HCT116 (cell line): ENCODE measurements at regions not wholly inside any gene's neighbourhood (a gene's known extent, or its start where the extent isn't known, plus 50 kb on each side); places are given as distances from the start of the nearest gene placed in this dataset.

Experiments
- ATAC-seq: fragments of 200-7000 bp; cut with Tn5 transposase; 2 replicates; pipeline ENCODE4 v1.9.1; 2020; ENCODE audit warnings: mild to moderate bottlenecking, moderate library complexity
- BruUV-seq: library from RNA; stranded (reverse); fragments of 400-500 nt; replicated peaks from 2 replicates; lab custom pipeline; 2021; lab: Mats Ljungman, UMichigan
- CTCF ChIA-PET: fragments of 300-600 bp; sonication (Branson Sonifier 250); formaldehyde crosslinking; loops from one replicate; lab custom pipeline; 2021; ENCODE audit warnings: antibody characterized with exemption; lab: Charles Lee
- POLR2A ChIA-PET: fragments of 300-600, 350-600 bp; sonication (Branson Sonifier 250); formaldehyde crosslinking; loops from one replicate; lab custom pipeline; 2021; ENCODE audit warnings: antibody characterized with exemption; lab: Charles Lee
- RAD21 ChIA-PET, 2 experiments: fragments of 300-600 bp; sonication (Branson Sonifier 250); formaldehyde crosslinking; loops; one replicate each; lab custom pipeline; 2023; ENCODE audit warnings: low total read pairs in 2 of 2; ENCODE audit not compliant: uncharacterized antibody in 2 of 2, unreplicated experiment in 2 of 2, low non-redundant PET in 1 of 2; lab: Charles Lee
- DNase-seq: peaks from one replicate; pipeline ENCODE4 v3.0.0-alpha.2; 2010; ENCODE audit warnings: low read depth, low spot score
- H2AFZ ChIP-seq: fragments of 200-600 bp; shearing (Covaris generic), sonication (generic); 2 replicates; pipeline ENCODE4 v1.6.1; 2017; ENCODE audit warnings: low read depth, mixed run types, mixed read lengths, antibody characterized with exemption, low read length; ENCODE audit not compliant: poor library complexity, severe bottlenecking
- H3K27ac ChIP-seq: 2 replicates; pipeline ENCODE4 v1.5.1; 2012; ENCODE audit warnings: low read depth, low read length
- H3K27me3 ChIP-seq: fragments of 200-600 bp; sonication (generic); 2 replicates; pipeline ENCODE4 v1.6.1; 2016; ENCODE audit warnings: mixed run types, low read length, mixed read lengths; ENCODE audit not compliant: insufficient read depth
- H3K36me3 ChIP-seq, 2 experiments: fragments of 200-500 bp in 1 of 2; fragments of 200-600 bp in 1 of 2; sonication (Bioruptor generic) in 1 of 2; sonication (generic) in 1 of 2; 2 replicates each; pipeline versions ENCODE4 v1.5.1 to v1.6.1; 2014 to 2016; ENCODE audit warnings: low read length in 2 of 2, inconsistent platforms in 1 of 2, mixed read lengths in 1 of 2, mixed run types in 1 of 2; ENCODE audit not compliant: insufficient read depth in 2 of 2, control insufficient read depth in 1 of 2
- H3K4me1 ChIP-seq, 2 experiments: fragments of 200-600 bp in 1 of 2; sonication (generic) in 1 of 2; 2 replicates each; pipeline versions ENCODE4 v1.5.1 to v1.6.1; 2012 to 2017; ENCODE audit warnings: low read length in 2 of 2, inconsistent platforms in 1 of 2, mild to moderate bottlenecking in 1 of 2, mixed read lengths in 1 of 2, mixed run types in 1 of 2, moderate library complexity in 1 of 2; ENCODE audit not compliant: insufficient read depth in 2 of 2, control insufficient read depth in 1 of 2
- H3K4me2 ChIP-seq: fragments of 200-600 bp; sonication (generic); 2 replicates; pipeline ENCODE4 v1.6.1; 2017; ENCODE audit warnings: mixed run types, low read length, mixed read lengths
- H3K4me3 ChIP-seq, 2 experiments: fragments of 200-600 bp in 1 of 2; sonication (generic) in 1 of 2; replicated peaks in 1 of 2; 2 replicates each; pipeline ENCODE4 v1.5.1; 2011 to 2016; ENCODE audit warnings: low read length in 2 of 2, control low read depth in 1 of 2, low read depth in 1 of 2, mild to moderate bottlenecking in 1 of 2, mixed read lengths in 1 of 2, mixed run types in 1 of 2
- H3K79me2 ChIP-seq: fragments of 200-600 bp; sonication (generic); 2 replicates; pipeline ENCODE4 v1.6.1; 2017; ENCODE audit warnings: mild to moderate bottlenecking, mixed run types, low read length, moderate library complexity, mixed read lengths; ENCODE audit not compliant: insufficient read depth
- H3K9ac ChIP-seq: fragments of 200-600 bp; sonication (generic); 2 replicates; pipeline ENCODE4 v1.6.1; 2016; ENCODE audit warnings: low read length, mixed read lengths
- H3K9me2 ChIP-seq: fragments of 200-600 bp; sonication (generic), shearing (Covaris generic); 2 replicates; pipeline ENCODE4 v1.6.1; 2017; ENCODE audit warnings: mixed run types, mild to moderate bottlenecking, moderate library complexity; ENCODE audit not compliant: insufficient read depth
- H3K9me3 ChIP-seq, 2 experiments: fragments of 200-500 bp in 1 of 2; fragments of 200-600 bp in 1 of 2; sonication (Bioruptor generic) in 1 of 2; sonication (generic) in 1 of 2; 2 replicates each; pipeline ENCODE4 v1.6.1; 2014 to 2017; ENCODE audit warnings: low read length in 2 of 2, mixed read lengths in 2 of 2, inconsistent platforms in 1 of 2, low read depth in 1 of 2, mild to moderate bottlenecking in 1 of 2, mixed run types in 1 of 2, moderate library complexity in 1 of 2; ENCODE audit not compliant: control insufficient read depth in 1 of 2, insufficient read depth in 1 of 2
- H4K20me1 ChIP-seq: fragments of 200-600 bp; sonication (generic), shearing (Covaris generic); 2 replicates; pipeline ENCODE4 v1.6.1; 2017; ENCODE audit warnings: mixed run types, mild to moderate bottlenecking, moderate library complexity; ENCODE audit not compliant: insufficient read depth
- CBX3 ChIP-seq: IDR thresholded peaks from 2 replicates; pipeline ENCODE4 v1.6.1; 2012; ENCODE audit warnings: low read depth
- ELF1 ChIP-seq: IDR thresholded peaks from 2 replicates; pipeline ENCODE4 v1.6.1; 2012; ENCODE audit warnings: low read depth, borderline replicate concordance
- EZH2 ChIP-seq: fragments of 200-600 bp; sonication (generic); IDR thresholded peaks from 2 replicates; pipeline ENCODE4 v1.6.1; 2017; ENCODE audit warnings: antibody characterized with exemption, mixed run types
- POLR2AphosphoS5 ChIP-seq: IDR thresholded peaks from 2 replicates; pipeline ENCODE4 v1.6.1; 2011; ENCODE audit warnings: mild to moderate bottlenecking, low read depth, low read length, moderate library complexity
- SIN3A ChIP-seq: IDR thresholded peaks from 2 replicates; pipeline ENCODE4 v1.6.1; 2012; ENCODE audit warnings: low read depth
- SP1 ChIP-seq: IDR thresholded peaks from 2 replicates; pipeline ENCODE4 v1.6.1; 2012; ENCODE audit warnings: low read depth
- SRF ChIP-seq: IDR thresholded peaks from 2 replicates; pipeline ENCODE4 v1.6.1; 2012; ENCODE audit warnings: low read depth
- TCF7L2 ChIP-seq: IDR thresholded peaks from 2 replicates; pipeline ENCODE4 v1.7.0; 2011; ENCODE audit warnings: borderline replicate concordance, inconsistent platforms; ENCODE audit not compliant: insufficient read depth, insufficient read length; ENCODE audit errors: extremely low read depth
- ZFX ChIP-seq: fragments of 450-650 bp; IDR thresholded peaks from 2 replicates; pipeline ENCODE4 v1.6.1; 2017
- intact Hi-C: fragments of 100-400 bp; cut with micrococcal nuclease; formaldehyde crosslinking; loops from 2 replicates; pipeline ENCODE4 v1.10.0; 2022
- TF ChIP-seq, protein P1 (sequence below): IDR thresholded peaks from 2 replicates; pipeline ENCODE4 v1.6.1; 2011; ENCODE audit warnings: mild to moderate bottlenecking, low read length, moderate library complexity; ENCODE audit not compliant: insufficient replicate concordance; ENCODE audit errors: extremely low read depth
- TF ChIP-seq, protein P2 (sequence below): IDR thresholded peaks from 2 replicates; pipeline ENCODE4 v1.6.1; 2012
- TF ChIP-seq, protein P3 (sequence below): IDR thresholded peaks from 2 replicates; pipeline ENCODE4 v1.6.1; 2012; ENCODE audit warnings: low read depth

DNA sequence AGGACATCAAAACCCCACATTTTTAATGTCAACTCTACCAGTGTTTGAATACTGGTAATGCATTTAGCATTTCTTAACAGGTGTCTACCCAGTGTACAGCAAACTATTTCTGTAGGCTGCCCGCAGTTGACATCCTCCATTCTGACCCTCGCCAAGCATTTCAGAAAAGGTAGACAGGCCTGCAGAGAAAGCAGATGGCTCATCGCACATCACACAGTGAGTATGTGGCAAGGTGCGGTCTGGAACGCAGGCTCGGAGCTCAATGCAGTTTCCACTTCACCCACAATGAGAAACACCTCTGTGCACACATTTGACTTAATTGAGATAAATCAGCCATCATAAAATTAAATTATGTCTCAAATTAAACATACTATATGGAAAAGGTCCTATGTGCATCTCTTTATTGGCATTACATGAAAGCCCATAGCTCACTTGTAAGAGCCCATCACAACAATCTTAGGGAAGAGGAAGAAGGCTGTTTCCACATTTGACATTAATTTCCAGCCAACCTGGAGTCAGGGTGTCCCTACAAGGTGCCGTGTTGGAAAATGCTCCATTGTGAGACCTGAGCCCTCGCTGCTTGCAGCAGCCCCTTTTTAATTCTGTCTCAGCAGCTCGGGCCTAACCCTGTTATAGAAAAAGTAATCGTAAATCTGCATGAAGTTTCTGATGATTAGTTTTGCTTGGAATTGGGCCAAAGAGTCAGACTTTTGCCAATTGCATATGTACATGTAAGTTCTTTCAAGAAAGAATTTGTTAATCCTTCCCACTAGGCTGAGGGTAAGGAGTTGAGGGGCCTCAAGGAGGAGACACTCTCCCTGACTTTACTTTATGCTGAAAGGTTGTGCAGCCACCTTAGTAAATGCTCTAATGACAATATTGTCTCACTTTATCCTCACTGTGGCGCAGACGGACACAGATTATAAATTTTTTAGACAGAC, 378.7 kb upstream of the DYNLRB2 start:
- H3K9ac ChIP-seq, result no peak overlapping the region
- peaks cover 57 to 68% of the 10 kb centered on the region in 2 experiments; a peak in 3 of 4 replicates for H3K9me3 ChIP-seq
- no peaks in the 10 kb centered on the region for H3K4me1 ChIP-seq
- ATAC-seq (no peak), DNase-seq (no peak)
- H3K9me2 ChIP-seq, result no peaks in the 10 kb centered on the region
- H3K79me2 ChIP-seq, result no peaks in the 10 kb centered on the region
- BruUV-seq, result no TSS peak
- CTCF ChIA-PET, result no interaction called here
- POLR2A ChIA-PET, result no interaction called here
- H3K27me3 ChIP-seq, result no peaks in the 10 kb centered on the region
- H4K20me1 ChIP-seq, result no peaks in the 10 kb centered on the region
- no peak for TF ChIP-seq SIN3A
- TF ChIP-seq POLR2AphosphoS5, result no peak
- TF ChIP-seq, protein P1, sequence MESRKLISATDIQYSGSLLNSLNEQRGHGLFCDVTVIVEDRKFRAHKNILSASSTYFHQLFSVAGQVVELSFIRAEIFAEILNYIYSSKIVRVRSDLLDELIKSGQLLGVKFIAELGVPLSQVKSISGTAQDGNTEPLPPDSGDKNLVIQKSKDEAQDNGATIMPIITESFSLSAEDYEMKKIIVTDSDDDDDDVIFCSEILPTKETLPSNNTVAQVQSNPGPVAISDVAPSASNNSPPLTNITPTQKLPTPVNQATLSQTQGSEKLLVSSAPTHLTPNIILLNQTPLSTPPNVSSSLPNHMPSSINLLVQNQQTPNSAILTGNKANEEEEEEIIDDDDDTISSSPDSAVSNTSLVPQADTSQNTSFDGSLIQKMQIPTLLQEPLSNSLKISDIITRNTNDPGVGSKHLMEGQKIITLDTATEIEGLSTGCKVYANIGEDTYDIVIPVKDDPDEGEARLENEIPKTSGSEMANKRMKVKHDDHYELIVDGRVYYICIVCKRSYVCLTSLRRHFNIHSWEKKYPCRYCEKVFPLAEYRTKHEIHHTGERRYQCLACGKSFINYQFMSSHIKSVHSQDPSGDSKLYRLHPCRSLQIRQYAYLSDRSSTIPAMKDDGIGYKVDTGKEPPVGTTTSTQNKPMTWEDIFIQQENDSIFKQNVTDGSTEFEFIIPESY, result no peak
- TF ChIP-seq, protein P2, sequence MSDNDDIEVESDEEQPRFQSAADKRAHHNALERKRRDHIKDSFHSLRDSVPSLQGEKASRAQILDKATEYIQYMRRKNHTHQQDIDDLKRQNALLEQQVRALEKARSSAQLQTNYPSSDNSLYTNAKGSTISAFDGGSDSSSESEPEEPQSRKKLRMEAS, result no peak
- TF ChIP-seq ELF1, result no peak
- TF ChIP-seq TCF7L2, result no peak
- TF ChIP-seq CBX3, result no peak
- no peak for TF ChIP-seq ZFX
- TF ChIP-seq, protein P3, sequence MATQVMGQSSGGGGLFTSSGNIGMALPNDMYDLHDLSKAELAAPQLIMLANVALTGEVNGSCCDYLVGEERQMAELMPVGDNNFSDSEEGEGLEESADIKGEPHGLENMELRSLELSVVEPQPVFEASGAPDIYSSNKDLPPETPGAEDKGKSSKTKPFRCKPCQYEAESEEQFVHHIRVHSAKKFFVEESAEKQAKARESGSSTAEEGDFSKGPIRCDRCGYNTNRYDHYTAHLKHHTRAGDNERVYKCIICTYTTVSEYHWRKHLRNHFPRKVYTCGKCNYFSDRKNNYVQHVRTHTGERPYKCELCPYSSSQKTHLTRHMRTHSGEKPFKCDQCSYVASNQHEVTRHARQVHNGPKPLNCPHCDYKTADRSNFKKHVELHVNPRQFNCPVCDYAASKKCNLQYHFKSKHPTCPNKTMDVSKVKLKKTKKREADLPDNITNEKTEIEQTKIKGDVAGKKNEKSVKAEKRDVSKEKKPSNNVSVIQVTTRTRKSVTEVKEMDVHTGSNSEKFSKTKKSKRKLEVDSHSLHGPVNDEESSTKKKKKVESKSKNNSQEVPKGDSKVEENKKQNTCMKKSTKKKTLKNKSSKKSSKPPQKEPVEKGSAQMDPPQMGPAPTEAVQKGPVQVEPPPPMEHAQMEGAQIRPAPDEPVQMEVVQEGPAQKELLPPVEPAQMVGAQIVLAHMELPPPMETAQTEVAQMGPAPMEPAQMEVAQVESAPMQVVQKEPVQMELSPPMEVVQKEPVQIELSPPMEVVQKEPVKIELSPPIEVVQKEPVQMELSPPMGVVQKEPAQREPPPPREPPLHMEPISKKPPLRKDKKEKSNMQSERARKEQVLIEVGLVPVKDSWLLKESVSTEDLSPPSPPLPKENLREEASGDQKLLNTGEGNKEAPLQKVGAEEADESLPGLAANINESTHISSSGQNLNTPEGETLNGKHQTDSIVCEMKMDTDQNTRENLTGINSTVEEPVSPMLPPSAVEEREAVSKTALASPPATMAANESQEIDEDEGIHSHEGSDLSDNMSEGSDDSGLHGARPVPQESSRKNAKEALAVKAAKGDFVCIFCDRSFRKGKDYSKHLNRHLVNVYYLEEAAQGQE, result no peak
- no peak for TF ChIP-seq SP1
- no peak for TF ChIP-seq SRF
- TF ChIP-seq EZH2, result no peak
- TF ChIP-seq, all 23 proteins: peak for 0
- intact Hi-C loops, result no loop called here
- RAD21 ChIA-PET, result no interaction called here
- no peak overlapping the region for H3K27ac ChIP-seq
- no peaks in the 10 kb centered on the region for H3K36me3 ChIP-seq
- no peak overlapping the region for H3K4me2 ChIP-seq
- no peak overlapping the region for H2AFZ ChIP-seq
- no peak overlapping the region for H3K4me3 ChIP-seq
